A549 (cell line): ENCODE measurements at regions not wholly inside any gene's neighbourhood (a gene's known extent, or its start where the extent isn't known, plus 50 kb on each side); places are given as distances from the start of the nearest gene placed in this dataset.

Experiments
- ATAC-seq, 2 experiments: fragments of 200-7000 bp in 1 of 2; fragments of >200 bp in 1 of 2; cut with Nextera tagmentation in 1 of 2; cut with Tn5 transposase in 1 of 2; 3 replicates each; pipeline versions ENCODE4 v1.8.0 to v1.9.1; 2018 to 2020; ENCODE audit warnings: mild to moderate bottlenecking in 1 of 2, moderate library complexity in 1 of 2
- CTCF ChIA-PET: fragments of 300-600 bp; sonication (Branson Sonifier 250); formaldehyde crosslinking; extraction: SDS; loops from one replicate; lab custom pipeline; 2021; ENCODE audit warnings: antibody characterized with exemption, inconsistent platforms; lab: Yijun Ruan, JAX
- POLR2A ChIA-PET: fragments of 350-600 bp; formaldehyde crosslinking; extraction: SDS; loops from one replicate; lab custom pipeline; 2021; ENCODE audit warnings: antibody characterized with exemption, inconsistent platforms; lab: Yijun Ruan, JAX
- DNase-seq, 2 experiments: peaks; one replicate each; pipeline versions ENCODE4 v3.0.0 to v3.0.0-alpha.2; 2011 to 2016; ENCODE audit warnings: low read depth in 1 of 2, low spot score in 1 of 2
- FAIRE-seq: peaks from 2 replicates; lab custom pipeline; 2011; peaks lifted over from hg19 to GRCh38; lab: Jason Lieb, UNC
- H3K27ac ChIP-seq, 2 experiments: fragments of >200 bp; sonication (Bioruptor Twin); formaldehyde crosslinking; 3 replicates each; pipeline ENCODE4 v1.5.1; 2016 to 2017
- H3K4me1 ChIP-seq: fragments of >200 bp; sonication (Bioruptor Twin); formaldehyde crosslinking; 3 replicates; pipeline ENCODE4 v1.6.1; 2016
- H3K4me2 ChIP-seq: fragments of >200 bp; sonication (Bioruptor Twin); formaldehyde crosslinking; 3 replicates; pipeline ENCODE4 v1.6.1; 2016
- H3K4me3 ChIP-seq: fragments of >200 bp; sonication (Bioruptor Twin); formaldehyde crosslinking; 3 replicates; pipeline ENCODE4 v1.5.1; 2016
- H3K9me3 ChIP-seq: fragments of >200 bp; sonication (Bioruptor Twin); formaldehyde crosslinking; 3 replicates; pipeline ENCODE4 v1.6.1; 2016
- ATOH8 ChIP-seq: fragments of 250-450 bp; sonication (Bioruptor Pico); IDR thresholded peaks from 2 replicates; pipeline ENCODE4 v1.5.0; 2020; ENCODE audit warnings: low read depth, mild to moderate bottlenecking, moderate library complexity
- BHLHE40 ChIP-seq: IDR thresholded peaks from 2 replicates; pipeline ENCODE4 v1.6.1; 2012; ENCODE audit warnings: low read depth, low read length, inconsistent platforms
- CBX8 ChIP-seq: fragments of 200-600 bp; sonication (generic); IDR thresholded peaks from 2 replicates; pipeline ENCODE4 v1.6.1; 2016
- E2F6 ChIP-seq: IDR thresholded peaks from 2 replicates; pipeline ENCODE4 v1.6.1; 2012; ENCODE audit warnings: low read depth, borderline replicate concordance
- EHF ChIP-seq: fragments of 250-450 bp; sonication (Bioruptor Pico); IDR thresholded peaks from 2 replicates; pipeline ENCODE4 v1.5.0; 2020; ENCODE audit warnings: mild to moderate bottlenecking
- EP300 ChIP-seq, 2 experiments: fragments of >200 bp; sonication (Bioruptor Twin); formaldehyde crosslinking; IDR thresholded peaks; 2 replicates in 1 of 2; 3 replicates in 1 of 2; pipeline ENCODE4 v1.6.1; 2016 to 2017
- FOSB ChIP-seq: fragments of 250-450 bp; sonication (Bioruptor Pico); IDR thresholded peaks from 2 replicates; pipeline ENCODE4 v1.5.0; 2020; ENCODE audit warnings: mild to moderate bottlenecking, moderate library complexity
- FOSL2 ChIP-seq, 2 experiments: fragments of 450-650 bp in 1 of 2; fragments of >200 bp in 1 of 2; sonication (Bioruptor Twin) in 1 of 2; formaldehyde crosslinking; IDR thresholded peaks; 2 replicates each; pipeline versions ENCODE4 v1.5.0 to v1.6.1; 2016 to 2020; ENCODE audit warnings: mild to moderate bottlenecking in 1 of 2, moderate library complexity in 1 of 2
- GATA3 ChIP-seq: IDR thresholded peaks from 2 replicates; pipeline ENCODE4 v1.6.1; 2012; ENCODE audit warnings: borderline replicate concordance
- HOXB5 ChIP-seq: fragments of 250-450 bp; sonication (Bioruptor Pico); IDR thresholded peaks from 2 replicates; pipeline ENCODE4 v1.5.0; 2020; ENCODE audit warnings: mild to moderate bottlenecking, moderate library complexity
- JUNB ChIP-seq: fragments of >200 bp; sonication (Bioruptor Twin); formaldehyde crosslinking; IDR thresholded peaks from 2 replicates; pipeline ENCODE4 v1.6.1; 2016
- KDM1A ChIP-seq: fragments of 200-600 bp; sonication (generic); IDR thresholded peaks from 2 replicates; pipeline ENCODE4 v1.6.1; 2016; ENCODE audit warnings: low read depth, mild to moderate bottlenecking
- KDM5A ChIP-seq: fragments of 200-600 bp; sonication (generic); IDR thresholded peaks from 2 replicates; pipeline ENCODE4 v1.6.1; 2016; ENCODE audit warnings: antibody characterized with exemption, mild to moderate bottlenecking
- MAFK ChIP-seq: fragments of 450-650 bp; IDR thresholded peaks from 2 replicates; pipeline ENCODE4 v1.6.1; 2014; ENCODE audit not compliant: partially characterized antibody
- MAZ ChIP-seq: fragments of 150-350 bp; IDR thresholded peaks from 2 replicates; pipeline ENCODE4 v1.6.1; 2014; ENCODE audit warnings: antibody characterized with exemption, low read depth, low read length, borderline replicate concordance
- NPAS2 ChIP-seq: fragments of 250-450 bp; sonication (Bioruptor Pico); IDR thresholded peaks from 2 replicates; pipeline ENCODE4 v1.8.0; 2022; ENCODE audit warnings: mild to moderate bottlenecking, moderate library complexity, borderline replicate concordance
- NR3C1 ChIP-seq: fragments of >200 bp; sonication (Bioruptor Twin); formaldehyde crosslinking; IDR thresholded peaks from 3 replicates; pipeline ENCODE4 v1.6.1; 2017
- PBX3 ChIP-seq: IDR thresholded peaks from 2 replicates; pipeline ENCODE4 v1.6.1; 2012
- RAD21 ChIP-seq, 2 experiments: fragments of >200 bp in 1 of 2; sonication (Bioruptor Twin) in 1 of 2; formaldehyde crosslinking in 1 of 2; IDR thresholded peaks in 1 of 2; conservative IDR thresholded peaks in 1 of 2; 2 replicates in 1 of 2; 3 replicates in 1 of 2; pipeline ENCODE4 v1.6.1; 2012 to 2018; ENCODE audit warnings: inconsistent platforms in 1 of 2
- RARB ChIP-seq: fragments of 250-450 bp; sonication (Bioruptor Pico); IDR thresholded peaks from 2 replicates; pipeline ENCODE4 v1.8.0; 2021; ENCODE audit warnings: mild to moderate bottlenecking, moderate library complexity
- RCOR1 ChIP-seq: fragments of 150-350 bp; IDR thresholded peaks from 2 replicates; pipeline ENCODE4 v1.6.1; 2014; ENCODE audit warnings: antibody characterized with exemption, low read length, low read depth
- RNF2 ChIP-seq: fragments of 200-600 bp; sonication (generic); IDR thresholded peaks from 2 replicates; pipeline ENCODE4 v1.6.1; 2016; ENCODE audit warnings: low read depth, mild to moderate bottlenecking, antibody characterized with exemption, moderate library complexity, borderline replicate concordance
- SMC3 ChIP-seq: fragments of >200 bp; sonication (Bioruptor Twin); formaldehyde crosslinking; IDR thresholded peaks from 3 replicates; pipeline ENCODE4 v1.6.1; 2018; ENCODE audit warnings: inconsistent platforms
- TP53 ChIP-seq: fragments of 250-450 bp; sonication (Bioruptor Pico); IDR thresholded peaks from 2 replicates; pipeline ENCODE4 v1.5.0; 2021; ENCODE audit warnings: mild to moderate bottlenecking, moderate library complexity
- ZC3H11A ChIP-seq: fragments of 450-650 bp; IDR thresholded peaks from 2 replicates; pipeline ENCODE4 v1.6.1; 2014; ENCODE audit warnings: antibody characterized with exemption, mild to moderate bottlenecking
- WGBS: methylation state at CpG from one replicate; pipeline ENCODE4 v1.1.6; 2017; ENCODE audit errors: missing lambda C conversion rate; 5-methylcytosine and 5-hydroxymethylcytosine counted together
- TF ChIP-seq, protein P1 (sequence below): IDR thresholded peaks from 2 replicates; pipeline ENCODE4 v1.6.1; 2012
- TF ChIP-seq, protein P2 (sequence below): fragments of 150-350 bp; IDR thresholded peaks from 2 replicates; pipeline ENCODE4 v1.6.1; 2014; ENCODE audit warnings: low read depth, mild to moderate bottlenecking, low read length

DNA sequence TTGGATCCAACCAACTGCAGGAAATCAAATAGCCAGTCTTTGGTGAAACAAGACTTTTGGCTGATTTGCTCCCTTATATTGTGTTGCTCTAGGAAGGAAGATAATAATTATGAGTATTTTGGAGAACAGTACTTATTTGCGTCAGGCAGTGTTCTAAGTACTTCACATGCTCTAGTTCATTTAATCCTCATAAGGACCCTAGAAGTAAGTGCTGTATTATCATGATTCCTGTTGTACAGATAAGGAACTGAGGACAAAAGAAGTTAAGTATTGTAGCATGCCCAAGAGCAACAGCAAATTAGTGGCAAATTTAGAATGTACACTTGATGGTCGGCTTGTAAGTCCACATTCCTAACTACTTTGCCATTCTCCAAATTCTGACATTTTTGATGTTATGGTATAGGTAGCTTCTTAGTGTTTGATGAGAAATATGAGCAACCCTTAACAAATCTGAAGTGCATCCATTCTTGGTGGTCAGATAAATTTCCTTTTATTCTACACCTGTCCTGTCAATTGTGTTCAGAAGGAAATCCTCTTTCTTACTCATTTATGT lies 72.0 kb downstream of the SPRY1 start:
- H3K4me1 ChIP-seq = no peaks in the 10 kb centered on the region
- TF ChIP-seq RCOR1 = no peak
- TF ChIP-seq RAD21 (conservative IDR thresholded peaks at IDR 0.05 in 1 of 2, IDR thresholded peaks at IDR 0.05 in 1 of 2) = no peak
- no peak for TF ChIP-seq TP53 (CRISPR knock-in tag)
- CTCF ChIA-PET = no interaction called here
- FAIRE-seq (no peak), ATAC-seq (no peak), DNase-seq (no peak)
- H3K4me3 ChIP-seq = no peak overlapping the region
- H3K4me2 ChIP-seq = no peak overlapping the region
- H3K9me3 ChIP-seq = no peaks in the 10 kb centered on the region
- 64% methylated on average over 2 of the region's 2 CpGs for WGBS
- H3K27ac ChIP-seq = no peak overlapping the region
- POLR2A ChIA-PET = no interaction called here

GRCh38 chr4:123469245-123469644 lies 72.7 kb downstream of the SPRY1 start:
- Histone ChIP-seq H3K4me3 (no peak overlapping the region), H3K9me3 (no peaks in the 10 kb centered on the region), H3K27ac (no peak overlapping the region), H3K4me1 (no peaks in the 10 kb centered on the region), H3K4me2 (no peak overlapping the region)
- FAIRE-seq = no peak
- ChIA-PET POLR2A (no interaction called here), CTCF (no interaction called here)
- no peak for ATAC-seq
- WGBS = 62% methylated on average over 3 of the region's 3 CpGs
- TF ChIP-seq PBX3 (no peak), MAFK (peak; percentile 32), RARB (CRISPR knock-in tag) (no peak), RAD21 (conservative IDR thresholded peaks at IDR 0.05 in 1 of 2, IDR thresholded peaks at IDR 0.05 in 1 of 2) (no peak)
- TF ChIP-seq, all 56 proteins: peak for 1
- no peak for DNase-seq

DNA sequence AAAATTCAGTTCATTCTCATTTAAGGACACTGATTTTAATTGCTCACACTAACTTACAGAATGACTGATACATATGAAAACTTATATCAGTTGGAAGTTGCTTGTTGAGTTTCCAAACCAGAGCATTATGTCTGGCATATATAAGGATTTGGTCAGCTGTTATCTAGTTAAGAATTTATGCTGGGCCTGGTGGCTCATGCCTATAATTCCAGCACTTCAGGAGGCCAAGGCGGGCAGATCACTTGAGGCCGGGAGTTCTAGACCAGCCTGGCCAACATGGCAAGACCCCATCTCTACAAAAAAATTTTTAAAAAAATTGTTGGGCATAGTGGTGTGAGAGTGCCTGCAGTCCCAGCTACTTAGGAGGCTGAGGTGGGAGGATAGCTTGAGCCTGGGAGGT lies 73.1 kb downstream of the SPRY1 start:
- POLR2A ChIA-PET = no interaction called here

DNA sequence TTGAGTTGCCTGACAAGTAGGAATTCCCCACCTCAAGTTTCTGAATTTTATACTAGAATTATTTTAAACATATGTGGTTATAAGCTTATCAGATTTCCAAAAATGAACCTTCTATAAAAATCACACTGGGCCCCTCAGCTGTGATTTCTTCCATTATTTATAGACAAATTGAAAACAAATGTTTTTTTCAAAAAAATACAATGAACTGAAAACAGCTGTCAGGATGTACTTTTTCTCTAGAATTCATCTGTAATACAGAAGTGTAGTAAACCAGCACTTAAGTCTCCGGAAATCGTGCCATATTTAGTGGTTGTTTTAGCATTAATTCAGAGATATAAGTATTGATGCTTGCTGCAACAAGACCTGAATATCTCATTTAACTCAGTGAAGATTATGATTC lies 74.0 kb downstream of the SPRY1 start:
- POLR2A ChIA-PET = no interaction called here
- WGBS = 88% methylated on average over 2 of the region's 2 CpGs
- CTCF ChIA-PET = no interaction called here
- H3K4me1 ChIP-seq = no peaks in the 10 kb centered on the region
- no peak for FAIRE-seq
- H3K27ac ChIP-seq = no peak overlapping the region
- H3K4me2 ChIP-seq = no peak overlapping the region
- no peak for DNase-seq
- ATAC-seq = no peak
- H3K9me3 ChIP-seq = no peaks in the 10 kb centered on the region
- H3K4me3 ChIP-seq = no peak overlapping the region
- no peak for TF ChIP-seq RAD21 (conservative IDR thresholded peaks at IDR 0.05 in 1 of 2, IDR thresholded peaks at IDR 0.05 in 1 of 2)
- TF ChIP-seq, protein P1, sequence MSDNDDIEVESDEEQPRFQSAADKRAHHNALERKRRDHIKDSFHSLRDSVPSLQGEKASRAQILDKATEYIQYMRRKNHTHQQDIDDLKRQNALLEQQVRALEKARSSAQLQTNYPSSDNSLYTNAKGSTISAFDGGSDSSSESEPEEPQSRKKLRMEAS = no peak
- no peak for TF ChIP-seq HOXB5 (CRISPR knock-in tag)
- no peak for TF ChIP-seq MAZ
- TF ChIP-seq GATA3 = no peak
- no peak for TF ChIP-seq NR3C1
- no peak for TF ChIP-seq KDM1A
- TF ChIP-seq RNF2 = no peak
- TF ChIP-seq TP53 (CRISPR knock-in tag) = no peak
- TF ChIP-seq SMC3 = no peak
- TF ChIP-seq BHLHE40 = no peak
- no peak for TF ChIP-seq CBX8
- TF ChIP-seq JUNB = no peak
- TF ChIP-seq NPAS2 (CRISPR knock-in tag) = no peak
- TF ChIP-seq EHF (CRISPR knock-in tag) = no peak
- TF ChIP-seq FOSB = no peak
- no peak for TF ChIP-seq KDM5A
- TF ChIP-seq, protein P2, sequence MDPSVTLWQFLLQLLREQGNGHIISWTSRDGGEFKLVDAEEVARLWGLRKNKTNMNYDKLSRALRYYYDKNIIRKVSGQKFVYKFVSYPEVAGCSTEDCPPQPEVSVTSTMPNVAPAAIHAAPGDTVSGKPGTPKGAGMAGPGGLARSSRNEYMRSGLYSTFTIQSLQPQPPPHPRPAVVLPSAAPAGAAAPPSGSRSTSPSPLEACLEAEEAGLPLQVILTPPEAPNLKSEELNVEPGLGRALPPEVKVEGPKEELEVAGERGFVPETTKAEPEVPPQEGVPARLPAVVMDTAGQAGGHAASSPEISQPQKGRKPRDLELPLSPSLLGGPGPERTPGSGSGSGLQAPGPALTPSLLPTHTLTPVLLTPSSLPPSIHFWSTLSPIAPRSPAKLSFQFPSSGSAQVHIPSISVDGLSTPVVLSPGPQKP = no peak
- TF ChIP-seq FOSL2 (IDR thresholded peaks at IDR 0.05) = no peak
- TF ChIP-seq FOSL2 (CRISPR knock-in tag; IDR thresholded peaks at IDR 0.05) = no peak

More for the DNA sequence above, 73.1 kb downstream of the SPRY1 start:
- no peaks in the 10 kb centered on the region for H3K4me1 ChIP-seq
- H3K4me3 ChIP-seq = no peak overlapping the region
- no peak for FAIRE-seq
- WGBS = 84% methylated on average over 2 of the region's 2 CpGs
- no peak overlapping the region for H3K27ac ChIP-seq
- CTCF ChIA-PET = no interaction called here
- DNase-seq = no peak
- H3K9me3 ChIP-seq = no peaks in the 10 kb centered on the region
- H3K4me2 ChIP-seq = no peak overlapping the region
- TF ChIP-seq JUNB (no peak), RNF2 (no peak), EP300 (IDR thresholded peaks at IDR 0.05) (no peak), ATOH8 (CRISPR knock-in tag) (no peak), ZC3H11A (no peak), TP53 (CRISPR knock-in tag) (no peak), GATA3 (no peak), E2F6 (no peak)
- no peak for ATAC-seq
